EH (cell line): ENCODE measurements at regions not wholly inside any gene's neighbourhood (a gene's known extent, or its start where the extent isn't known, plus 50 kb on each side); places are given as distances from the start of the nearest gene placed in this dataset.
"Not testable (repeated sequence)": the region's sequence is repeated elsewhere in the genome, so short reads cannot be mapped to it uniquely, and the experiment has no call there.

Source experiments
- DNase-seq: peaks from one replicate; pipeline ENCODE4 v3.0.0-alpha.2; 2015; ENCODE audit warnings: low read depth

- DNase-seq, result peak; percentile 75
Measured at GRCh38 chr2:37569986-37570679, 101.3 kb downstream of the CDC42EP3 start.

- DNase-seq, result peak; percentile 92
Measured at GRCh38 chr2:37570773-37571586, 100.5 kb downstream of the CDC42EP3 start.

- DNase-seq, result no peak
Measured at GRCh38 chr2:37571587-37572136, 99.8 kb downstream of the CDC42EP3 start.

GRCh38 chr2:37573451-37574388 lies 97.7 kb downstream of the CDC42EP3 start:
- DNase-seq, result peak; percentile 55

- peak; percentile 30 for DNase-seq
Measured at GRCh38 chr2:37575780-37576179, 95.7 kb downstream of the CDC42EP3 start.

- DNase-seq, result not testable (repeated sequence)
Measured at GRCh38 chr2:37576194-37576593, 95.2 kb downstream of the CDC42EP3 start.

- DNase-seq, result no peak
Measured at GRCh38 chr2:37576831-37577230, 94.6 kb downstream of the CDC42EP3 start.

GRCh38 chr2:37579192-37579713 lies 92.2 kb downstream of the CDC42EP3 start:
- DNase-seq, result no peak

- not testable (repeated sequence) for DNase-seq
Measured at GRCh38 chr2:37579949-37580348, 91.5 kb downstream of the CDC42EP3 start.

GRCh38 chr2:37581433-37581832 lies 90.0 kb downstream of the CDC42EP3 start:
- no peak for DNase-seq

GRCh38 chr2:37582481-37583220 lies 88.8 kb downstream of the CDC42EP3 start:
- DNase-seq, result peak; percentile 46

GRCh38 chr2:37583402-37583801 lies 88.0 kb downstream of the CDC42EP3 start:
- peak; percentile 35 for DNase-seq

GRCh38 chr2:37583867-37584266 lies 87.6 kb downstream of the CDC42EP3 start:
- DNase-seq, result peak; percentile 92

- peak; percentile 38 for DNase-seq
Measured at GRCh38 chr2:37585295-37585908, 86.0 kb downstream of the CDC42EP3 start.

GRCh38 chr2:37585982-37586621 lies 85.3 kb downstream of the CDC42EP3 start:
- DNase-seq, result peak; percentile 96

- DNase-seq, result no peak
Measured at GRCh38 chr2:37586663-37587317, 84.7 kb downstream of the CDC42EP3 start.

GRCh38 chr2:37587817-37588216 lies 83.6 kb downstream of the CDC42EP3 start:
- DNase-seq, result no peak

- peak; percentile 55 for DNase-seq
Measured at GRCh38 chr2:37588316-37588777, 83.1 kb downstream of the CDC42EP3 start.

GRCh38 chr2:37589298-37589697 lies 82.1 kb downstream of the CDC42EP3 start:
- peak; percentile 44 for DNase-seq
